Suppressor macrophage treated with lipopolysaccharide for 1 hour (primary cell): ENCODE measurements at regions not wholly inside any gene's neighbourhood (a gene's known extent, or its start where the extent isn't known, plus 50 kb on each side); places are given as distances from the start of the nearest gene placed in this dataset.
"Not testable (repeated sequence)": the region's sequence is repeated elsewhere in the genome, so short reads cannot be mapped to it uniquely, and the experiment has no call there.

Experiments
- DNase-seq, 3 donors: peaks; one replicate each; pipeline ENCODE4 v3.0.0-alpha.2; 2020 to 2022

DNA sequence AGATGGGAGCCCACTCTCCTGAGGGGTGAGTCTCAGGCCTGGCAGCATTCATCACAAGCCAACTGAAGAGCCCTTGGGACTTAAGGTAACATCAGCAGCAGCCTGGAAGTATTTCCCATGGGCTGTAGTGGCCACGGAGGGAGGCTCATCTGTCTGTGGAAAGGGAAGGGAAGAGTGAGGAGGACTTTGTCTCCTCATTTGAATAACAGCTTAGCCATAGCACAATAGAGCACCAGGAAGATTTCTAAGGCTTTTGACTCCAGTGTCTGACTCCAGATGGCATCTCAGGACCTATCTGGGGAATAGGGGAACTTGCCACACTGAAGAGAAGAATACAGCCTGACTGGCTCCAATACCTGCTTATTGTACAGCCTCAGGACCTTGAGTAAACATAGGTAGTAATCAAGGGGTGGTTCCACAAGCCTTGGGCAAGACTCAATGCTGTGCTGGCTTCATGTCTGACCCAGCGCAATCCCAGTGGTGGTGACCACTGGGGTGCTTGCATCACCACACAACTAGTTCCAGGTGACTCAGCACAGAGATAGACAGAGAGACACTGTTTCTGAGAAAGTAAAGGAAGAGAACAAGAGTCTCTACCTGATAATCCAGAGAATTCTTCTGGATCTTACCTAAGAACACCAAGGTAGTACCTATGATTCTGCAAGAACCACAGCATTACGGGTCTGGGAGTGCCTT is 510.5 kb upstream of the CCDC179 start:
- no peak for DNase-seq

DNA sequence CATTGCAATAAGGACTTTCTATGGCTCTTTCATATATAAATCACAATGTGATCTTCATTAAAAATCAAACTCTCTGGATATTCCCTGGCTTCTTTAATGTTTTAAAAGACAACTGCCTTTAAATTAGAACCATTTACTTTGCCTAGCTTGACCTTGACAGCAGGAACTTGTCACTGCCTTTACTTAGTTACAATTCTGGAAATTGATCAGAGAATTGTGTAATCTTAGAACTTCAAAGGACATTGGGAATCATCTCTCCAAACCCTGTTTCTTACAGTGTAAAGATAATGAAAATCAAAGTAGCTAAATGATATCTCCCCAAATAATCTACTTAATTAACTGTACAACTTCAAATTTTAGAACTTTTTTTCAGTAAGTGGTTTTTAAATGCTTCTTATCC is 517.6 kb upstream of the CCDC179 start:
- no peak for DNase-seq

DNA sequence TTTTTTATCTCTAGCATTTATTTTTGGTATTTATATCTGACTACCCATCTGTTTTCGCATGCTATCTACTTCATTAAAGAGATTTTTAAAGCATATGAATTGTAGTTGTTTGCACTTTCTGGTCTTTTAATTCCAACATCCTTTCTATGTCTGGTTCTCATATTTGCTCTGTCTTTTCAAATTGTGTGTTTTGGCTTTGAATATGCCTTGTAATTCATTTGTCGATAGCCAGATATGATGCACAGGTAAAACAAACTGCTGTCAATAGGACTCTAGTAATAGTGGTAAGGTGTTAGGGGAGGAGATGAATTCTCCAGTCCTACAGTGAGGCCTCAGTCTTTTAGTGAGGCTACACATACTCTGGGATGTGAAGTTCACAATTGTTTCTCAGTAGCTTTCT is 530.8 kb upstream of the CCDC179 start:
- no peak for DNase-seq

DNA sequence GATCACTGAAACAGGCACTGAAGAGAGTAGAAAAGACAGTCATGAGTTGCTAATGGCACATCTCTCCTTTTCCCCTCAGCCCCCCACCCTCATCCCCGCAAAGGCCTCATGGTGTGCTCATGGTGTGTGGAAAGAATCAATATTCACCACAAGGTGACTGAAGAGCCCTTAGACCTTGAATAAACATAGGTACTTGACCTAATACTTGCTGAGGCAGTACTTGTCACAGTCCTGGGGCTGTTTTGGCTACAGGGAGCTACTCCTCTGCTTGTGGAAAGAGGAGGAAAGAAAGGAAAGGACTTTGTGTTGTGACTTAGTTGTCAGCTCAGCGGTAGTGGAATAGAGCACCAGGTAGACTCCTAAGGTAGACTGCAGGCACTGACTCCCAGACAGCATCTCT is 537.8 kb upstream of the CCDC179 start:
- no peak for DNase-seq

DNA sequence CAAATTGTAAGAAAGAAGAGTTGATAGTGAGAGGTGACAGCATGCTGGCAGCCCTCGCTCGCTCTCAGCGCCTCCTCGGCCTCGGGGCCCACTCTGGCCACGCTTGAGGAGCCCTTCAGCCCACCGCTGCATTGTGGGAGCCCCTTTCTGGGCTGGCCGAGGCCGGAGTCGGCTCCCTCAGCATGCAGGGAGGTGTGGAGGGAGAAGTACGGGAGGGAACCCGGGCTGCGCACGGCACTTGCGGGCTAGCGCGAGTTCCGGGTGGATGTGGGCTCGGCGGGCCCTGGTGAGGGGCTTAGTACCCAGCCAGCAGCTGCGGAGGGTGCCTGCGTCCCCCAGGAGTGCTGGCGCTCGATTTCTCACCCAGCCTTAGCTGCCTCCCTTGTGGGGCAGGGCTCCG is 539.7 kb upstream of the CCDC179 start:
- no peak for DNase-seq

DNA sequence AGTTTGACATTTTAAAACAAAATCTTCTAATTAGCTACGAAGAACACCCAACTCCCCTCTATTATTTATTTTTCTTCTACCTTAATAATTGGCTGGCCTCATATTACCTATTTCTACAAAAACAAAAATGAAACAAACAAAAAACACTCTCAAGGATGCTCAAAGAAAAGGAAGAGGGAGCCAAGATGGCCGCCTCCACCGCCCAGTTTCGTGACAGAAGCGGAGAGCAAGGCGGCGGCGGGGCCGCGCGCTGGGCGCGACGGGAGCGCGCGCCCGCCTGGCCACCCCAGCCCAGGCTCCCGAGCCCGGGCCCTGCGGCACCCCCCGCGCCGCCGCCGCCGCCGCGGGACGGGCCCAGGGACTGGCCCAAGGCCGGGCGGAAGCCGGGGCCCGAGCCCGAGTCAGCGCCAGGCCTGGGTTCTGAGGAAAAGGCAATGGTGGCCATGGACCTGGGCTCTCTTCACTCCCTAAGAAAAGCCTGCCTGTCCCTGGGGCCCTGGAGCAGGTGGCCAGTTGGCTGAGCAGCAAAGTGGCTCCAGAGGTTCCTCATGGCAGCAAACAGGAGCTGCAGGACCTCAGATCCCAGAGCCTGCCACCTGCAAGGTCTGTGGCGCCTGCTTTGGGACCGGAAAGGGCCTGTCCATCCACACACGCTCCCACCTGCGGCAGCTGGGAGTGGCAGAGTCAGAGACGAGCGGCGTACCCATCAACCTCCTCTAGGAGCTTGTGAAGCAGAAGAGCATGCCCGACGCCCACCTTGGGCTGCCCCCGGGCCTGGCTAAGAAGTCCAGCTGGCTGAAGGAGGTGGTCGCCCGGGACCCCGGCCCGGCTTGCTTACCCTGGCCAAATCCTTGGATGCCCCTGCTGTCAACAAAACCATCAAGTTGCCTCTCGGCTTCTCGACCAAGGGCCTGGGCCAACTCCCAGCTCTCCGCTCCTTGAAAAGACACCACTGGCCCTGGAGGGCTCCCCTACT is 543.2 kb upstream of the CCDC179 start:
- no peak for DNase-seq

DNA sequence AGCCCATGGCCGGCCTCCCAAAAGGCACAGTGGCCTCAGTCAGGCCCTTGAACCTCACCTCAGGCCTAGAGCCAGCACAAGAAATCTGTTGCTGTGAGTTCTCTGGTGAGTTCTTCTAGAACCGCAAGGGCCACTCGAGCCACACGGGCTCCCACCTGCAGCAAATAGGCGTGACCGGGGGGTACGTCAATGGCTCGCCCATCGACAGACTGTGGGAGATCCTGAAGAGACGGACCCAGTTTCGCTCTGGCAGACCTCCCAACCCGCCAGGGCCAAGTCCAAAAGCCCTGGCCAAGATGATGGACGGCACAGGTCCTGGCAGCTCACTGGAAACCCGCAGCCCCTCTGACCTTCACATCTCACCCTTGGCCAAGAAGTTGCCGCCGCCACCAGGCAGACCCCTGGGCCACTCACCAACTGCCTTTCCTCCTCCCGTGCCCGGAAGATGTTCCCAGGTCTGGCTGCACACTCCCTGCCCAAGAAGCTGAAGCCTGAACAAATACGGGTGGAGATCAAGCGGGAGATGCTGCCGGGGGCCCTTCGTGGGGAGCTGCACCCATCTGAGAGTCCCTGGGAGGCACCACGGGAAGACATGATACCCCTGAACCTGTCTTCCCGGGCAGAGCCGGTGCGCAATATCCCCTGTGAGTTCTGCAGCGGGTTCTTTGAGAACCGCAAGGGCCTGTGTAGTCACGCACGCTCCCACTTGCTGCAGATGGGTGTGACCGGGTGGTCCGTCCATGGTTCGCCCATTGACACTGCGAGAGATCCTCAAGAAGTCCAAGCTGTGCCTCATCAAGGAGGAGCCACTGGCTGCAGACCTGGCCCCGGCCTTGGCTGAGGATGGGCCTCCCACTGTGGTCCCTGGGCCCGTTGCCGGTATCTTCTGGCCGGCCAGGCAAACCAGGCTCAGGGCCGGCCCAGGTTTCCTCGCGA is 544.2 kb upstream of the CCDC179 start:
- no peak for DNase-seq

DNA sequence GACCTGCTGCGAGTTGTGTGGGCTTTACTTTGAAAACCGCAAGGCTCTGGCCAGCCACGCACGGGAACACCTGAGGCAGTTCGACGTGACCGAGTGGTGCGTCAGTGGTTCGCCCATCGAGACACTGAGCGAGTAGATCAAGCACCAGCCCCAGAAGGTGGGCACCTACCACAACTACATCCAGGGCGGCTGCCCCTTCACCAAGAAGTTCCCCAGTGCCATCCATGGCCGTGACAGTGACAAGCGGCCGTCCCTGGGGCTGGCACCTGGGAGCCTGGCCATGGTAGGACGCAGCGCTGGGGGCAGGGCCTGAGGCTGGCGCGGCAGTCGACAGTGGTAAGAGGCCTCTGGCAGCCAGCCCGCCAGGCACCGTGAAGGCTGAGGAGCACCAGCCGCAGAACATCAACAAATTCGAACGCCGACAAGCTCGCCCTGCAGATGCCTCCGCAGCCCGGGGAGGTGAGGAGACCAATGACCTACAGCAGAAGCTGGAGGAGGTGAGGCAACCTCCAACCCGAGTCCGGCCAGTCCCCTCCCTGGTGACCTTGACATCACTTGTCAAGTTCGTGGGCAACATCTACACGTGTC is 545.2 kb upstream of the CCDC179 start:
- DNase-seq = no peak

DNA sequence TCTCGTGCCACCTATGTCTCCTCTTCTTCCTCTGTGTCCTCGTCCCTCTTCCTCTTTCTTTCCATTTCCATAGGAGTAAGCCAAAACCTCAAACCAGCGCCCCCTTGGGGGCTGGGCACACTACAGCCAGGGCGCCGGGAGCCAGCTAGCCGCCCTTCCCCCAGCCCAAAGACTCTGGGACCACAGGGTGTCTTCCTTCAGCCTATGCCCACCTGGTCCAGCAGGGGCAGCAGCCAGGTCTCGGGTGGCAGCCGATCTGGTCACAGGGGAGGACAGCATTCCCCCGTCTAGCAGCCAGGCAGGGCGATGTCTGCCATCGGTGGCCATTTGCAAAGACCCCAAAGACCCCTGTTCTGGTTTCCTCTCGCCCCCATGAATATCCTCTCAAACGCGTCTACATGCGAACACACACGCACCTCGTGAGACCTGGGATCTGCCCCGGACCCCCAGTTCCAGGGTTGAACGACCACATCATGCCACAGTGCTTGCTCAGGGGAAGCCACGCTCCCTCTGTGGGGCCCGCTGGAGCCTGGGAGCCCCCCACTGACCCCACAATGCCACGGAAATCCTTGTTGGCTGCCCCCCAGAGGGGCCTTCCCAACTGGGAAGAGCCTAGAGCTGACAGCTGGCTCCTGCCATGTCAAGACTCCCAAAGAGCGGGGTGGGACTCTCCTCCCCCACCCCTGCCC is 546.0 kb upstream of the CCDC179 start:
- no peak for DNase-seq

DNA sequence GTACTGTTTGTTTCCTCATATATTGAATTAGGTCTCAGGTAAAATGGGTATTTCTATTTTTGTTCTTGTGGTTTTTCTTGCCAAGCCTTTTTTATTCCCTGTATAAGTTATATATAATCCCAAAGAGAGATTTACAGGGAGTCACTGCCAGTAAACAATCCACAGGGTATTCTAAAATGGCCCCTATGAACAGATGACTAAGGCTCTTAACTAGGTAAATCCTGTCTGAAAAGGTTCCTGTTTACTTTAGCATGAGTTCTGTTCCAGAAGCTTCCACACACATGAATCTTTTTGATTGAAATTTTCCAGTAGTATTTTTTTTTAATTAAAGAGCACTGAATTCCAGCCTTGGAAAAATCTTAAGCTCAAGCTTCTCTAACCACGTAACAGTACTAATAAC is 552.8 kb upstream of the CCDC179 start:
- no peak for DNase-seq

DNA sequence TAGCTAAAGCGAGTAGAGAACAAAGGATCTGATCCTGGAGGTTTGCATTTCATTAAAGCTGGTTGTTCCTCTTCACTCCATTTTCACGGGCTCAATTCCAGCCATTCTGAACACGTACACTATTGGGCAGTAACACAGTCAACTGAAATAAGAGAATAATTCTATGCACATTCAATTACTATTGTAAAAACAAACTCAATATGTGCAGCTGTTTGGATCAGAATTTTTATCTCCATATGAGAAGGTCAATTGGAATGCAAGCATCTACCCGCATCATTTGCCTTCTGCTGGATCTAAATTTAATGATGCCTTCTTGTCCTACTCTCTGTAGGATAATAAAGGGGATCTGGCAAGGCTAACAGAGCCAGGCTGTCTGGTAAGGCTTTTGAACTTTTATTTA is 562.8 kb upstream of the CCDC179 start:
- no peak for DNase-seq

DNA sequence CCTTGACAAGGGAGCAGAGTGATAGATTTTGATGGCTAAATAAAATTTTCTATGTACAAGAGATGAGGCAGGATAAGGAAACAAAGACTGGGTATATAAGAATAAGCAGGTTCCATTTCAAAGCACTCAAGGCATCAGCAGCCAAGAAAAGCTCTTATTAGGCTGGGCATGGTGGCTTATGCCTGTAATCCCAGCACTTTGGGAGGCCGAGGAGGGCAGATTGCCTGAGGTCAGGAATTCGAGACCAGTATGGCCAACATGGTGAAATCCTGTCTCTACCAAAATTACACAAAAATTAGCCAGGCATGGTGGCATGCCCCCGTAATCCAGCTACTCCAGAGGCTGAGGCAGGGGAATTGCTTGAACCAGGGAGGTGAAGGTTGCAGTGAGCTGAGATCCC is 563.4 kb upstream of the CCDC179 start:
- DNase-seq = no peak

DNA sequence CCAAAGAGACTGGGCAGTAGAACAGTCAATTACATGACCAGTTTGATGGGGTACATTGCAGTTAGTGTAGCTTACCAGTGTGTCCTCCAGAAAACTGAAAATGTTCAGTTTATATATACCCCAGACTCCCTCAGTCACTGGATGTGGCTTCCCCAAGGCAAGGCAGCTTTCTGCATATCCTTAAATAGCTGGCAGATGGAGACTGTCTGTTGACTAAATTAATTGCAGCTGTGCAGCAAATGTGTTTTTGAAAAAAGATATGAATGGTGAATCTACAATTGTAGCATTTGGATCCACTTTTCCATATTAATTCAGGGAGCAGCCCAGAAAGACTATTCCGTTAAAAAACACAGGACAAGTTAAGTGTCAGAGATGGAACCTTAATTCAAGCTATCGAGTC is 565.1 kb upstream of the CCDC179 start:
- DNase-seq = no peak

DNA sequence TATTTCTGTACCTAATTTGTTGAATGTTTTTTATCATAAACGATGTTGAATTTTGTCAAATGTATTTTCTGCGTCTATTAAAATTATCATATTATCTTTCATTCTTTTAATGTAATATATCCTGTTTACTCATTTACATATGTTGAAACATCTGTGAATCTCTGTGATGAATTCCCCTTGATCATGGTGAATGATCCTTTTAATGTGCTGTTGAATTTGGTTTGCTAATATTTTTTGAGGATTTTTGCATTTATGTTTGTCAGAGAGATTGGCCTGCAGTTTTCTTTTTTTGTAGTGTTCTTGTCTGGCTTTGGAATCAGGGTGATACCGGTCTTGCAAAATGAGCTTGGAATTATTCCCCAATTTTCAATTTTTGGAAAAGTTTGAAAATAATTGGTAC is 569.3 kb upstream of the CCDC179 start:
- no peak for DNase-seq

DNA sequence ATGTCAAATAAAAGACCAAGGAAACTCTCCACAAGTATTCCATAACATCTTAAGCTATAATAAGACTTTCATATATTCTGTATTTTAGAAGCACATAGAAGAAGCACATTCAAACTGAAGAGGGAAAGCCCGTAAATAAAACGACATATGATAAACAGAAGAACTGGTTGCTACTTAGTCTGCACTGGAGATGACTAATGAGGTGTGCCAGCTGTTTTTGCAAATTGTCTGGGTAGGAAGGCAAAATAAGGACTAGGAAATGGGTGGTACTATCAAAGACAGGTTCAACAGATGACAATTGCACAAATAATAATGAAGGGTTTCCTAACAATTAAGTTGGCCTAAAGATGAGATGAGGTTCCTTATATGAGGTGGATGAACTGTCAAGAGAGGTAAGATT is 593.2 kb upstream of the CCDC179 start:
- no peak for DNase-seq

DNA sequence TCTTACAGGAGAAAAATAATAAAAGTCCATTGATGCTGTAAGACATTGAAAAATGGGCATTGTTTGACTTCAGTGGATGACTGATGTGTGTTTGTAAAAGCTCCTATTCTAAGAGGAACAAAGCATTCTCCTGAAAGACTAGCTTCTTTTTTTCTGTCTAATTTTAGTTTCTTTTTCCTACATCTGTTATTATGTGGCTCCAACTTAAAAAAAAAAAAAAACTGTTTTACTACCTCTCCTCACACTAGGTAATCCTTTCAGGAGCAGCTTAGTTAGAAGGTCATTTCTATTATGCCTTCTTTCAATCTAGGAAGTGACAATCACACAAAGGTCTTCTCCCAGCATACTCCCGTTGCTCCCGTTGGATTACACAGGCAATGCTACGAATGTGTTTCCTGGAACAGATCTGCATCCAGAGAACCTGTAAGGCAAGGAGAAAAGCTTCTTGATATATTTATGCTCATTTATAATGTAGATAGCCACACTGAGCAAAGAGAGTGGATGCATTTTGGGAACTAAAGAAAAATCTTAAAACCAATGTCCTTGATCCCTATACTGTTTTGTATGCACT is 595.1 kb upstream of the CCDC179 start:
- no peak for DNase-seq

DNA sequence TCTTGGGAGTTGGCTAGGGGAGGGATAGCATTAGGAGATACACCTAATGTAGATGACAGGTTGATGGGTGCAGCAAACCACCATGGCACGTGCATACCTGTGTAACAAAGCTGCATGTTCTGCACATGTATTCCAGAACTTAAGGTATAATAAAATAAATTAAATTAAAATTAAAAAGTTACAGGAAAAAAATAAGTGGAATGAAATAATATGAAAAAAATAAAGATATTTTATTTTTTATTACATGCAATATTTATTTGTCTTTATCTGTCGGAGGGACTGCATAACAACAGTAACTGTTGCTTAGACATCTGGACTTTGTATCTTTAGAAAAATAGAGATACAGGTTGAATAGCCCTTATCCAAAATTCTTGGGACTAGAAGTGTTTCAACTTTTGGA is 597.4 kb upstream of the CCDC179 start:
- DNase-seq = no peak

DNA sequence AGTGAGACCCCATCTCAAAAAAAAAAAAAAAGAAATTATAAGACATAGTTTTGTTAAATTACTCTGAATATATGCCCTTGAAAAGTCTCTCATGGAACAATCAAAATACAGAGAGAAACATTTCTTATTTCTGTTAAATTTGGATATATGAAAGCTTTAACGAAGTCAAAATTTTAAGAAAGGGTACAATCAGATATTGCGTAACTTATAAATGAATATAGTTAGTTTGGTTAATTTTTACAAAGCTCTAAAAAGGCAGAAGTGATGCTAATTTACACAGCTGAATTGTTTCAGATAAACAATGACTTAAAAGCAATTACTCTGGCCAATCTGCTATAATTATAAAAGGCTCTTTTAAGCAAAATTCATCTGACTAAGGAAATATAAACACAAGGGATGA is 611.6 kb upstream of the CCDC179 start:
- no peak for DNase-seq

DNA sequence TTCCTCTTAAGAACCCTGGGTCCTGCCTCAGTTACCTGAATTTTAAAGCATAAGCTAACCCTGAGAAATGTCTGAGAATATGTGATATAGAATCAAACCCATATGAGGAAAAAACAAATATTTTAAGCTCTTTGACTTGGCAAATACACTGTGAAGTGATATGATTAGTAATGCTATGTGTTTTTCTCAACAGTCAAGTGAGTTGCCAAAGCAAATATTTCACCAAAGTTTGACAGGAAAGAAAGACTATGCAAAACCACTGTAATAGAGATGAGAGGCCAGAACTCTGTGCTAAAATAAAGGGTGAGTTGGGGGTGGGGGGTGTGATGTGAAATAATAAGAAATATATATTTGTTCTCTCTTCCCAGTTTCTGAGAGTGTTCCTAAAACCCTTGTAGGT is 613.5 kb upstream of the CCDC179 start:
- no peak for DNase-seq

DNA sequence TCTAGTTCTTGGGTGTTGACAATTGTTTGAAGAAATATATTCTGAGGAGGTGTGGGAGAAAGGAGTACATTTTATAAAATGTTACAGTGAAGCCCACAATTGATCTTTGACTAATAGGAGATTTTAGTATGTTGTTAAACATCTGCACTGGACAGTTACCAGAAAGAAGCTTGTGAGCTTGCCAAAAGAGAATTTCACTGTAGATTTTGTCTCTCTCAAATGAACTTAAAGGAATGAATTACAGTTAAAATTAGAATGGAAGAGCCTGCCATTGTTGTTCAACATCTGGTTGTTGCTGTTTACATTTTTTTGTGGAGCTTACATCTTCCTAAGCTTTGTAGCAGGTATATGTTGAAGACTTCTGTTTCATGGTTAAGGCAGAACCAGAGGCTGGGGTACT is 620.5 kb upstream of the CCDC179 start:
- no peak for DNase-seq

DNA sequence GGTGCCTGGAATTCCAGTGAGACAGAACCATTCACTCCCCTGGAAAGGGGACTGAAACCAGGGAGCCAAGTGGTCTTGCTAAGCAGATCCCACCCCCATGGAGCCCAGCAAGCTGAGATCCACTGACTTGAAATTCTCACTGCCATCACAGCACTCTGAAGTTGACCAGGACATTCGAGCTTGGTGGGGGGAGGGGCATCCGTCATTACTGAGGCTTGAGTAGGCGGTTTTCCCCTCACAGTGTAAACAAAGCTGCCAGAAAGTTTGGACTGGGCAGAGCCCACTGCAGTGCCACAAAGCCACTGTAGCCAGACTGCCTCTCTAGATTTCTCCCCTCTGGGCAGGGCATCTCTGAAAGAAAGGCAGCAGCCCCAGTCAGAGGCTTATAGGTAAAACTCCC is 623.9 kb upstream of the CCDC179 start:
- DNase-seq = not testable (repeated sequence)

DNA sequence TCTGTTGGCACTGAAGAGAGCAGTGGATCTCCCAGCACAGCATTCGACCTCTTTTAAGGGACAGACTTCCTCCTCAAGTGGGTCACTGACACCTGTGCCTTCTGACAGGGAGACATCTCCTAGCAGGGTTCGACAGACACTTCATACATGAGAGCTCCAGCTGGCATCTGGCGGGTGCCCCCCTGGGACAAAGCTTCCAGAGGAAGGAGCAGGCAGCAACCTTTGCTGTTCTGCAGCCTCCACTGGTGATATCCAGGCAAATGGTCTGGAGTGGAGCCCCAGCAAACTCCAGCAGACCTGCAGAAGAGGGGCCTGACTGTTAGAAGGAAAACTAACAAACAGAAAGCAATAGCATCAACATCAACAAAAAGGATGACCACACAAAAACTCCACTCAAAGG is 624.3 kb upstream of the CCDC179 start:
- not testable (repeated sequence) for DNase-seq
